ENCODE measurements at regions not wholly inside any gene's neighbourhood (a gene's known extent, or its start where the extent isn't known, plus 50 kb on each side); places are given as distances from the start of the nearest gene placed in this dataset.

DNA sequence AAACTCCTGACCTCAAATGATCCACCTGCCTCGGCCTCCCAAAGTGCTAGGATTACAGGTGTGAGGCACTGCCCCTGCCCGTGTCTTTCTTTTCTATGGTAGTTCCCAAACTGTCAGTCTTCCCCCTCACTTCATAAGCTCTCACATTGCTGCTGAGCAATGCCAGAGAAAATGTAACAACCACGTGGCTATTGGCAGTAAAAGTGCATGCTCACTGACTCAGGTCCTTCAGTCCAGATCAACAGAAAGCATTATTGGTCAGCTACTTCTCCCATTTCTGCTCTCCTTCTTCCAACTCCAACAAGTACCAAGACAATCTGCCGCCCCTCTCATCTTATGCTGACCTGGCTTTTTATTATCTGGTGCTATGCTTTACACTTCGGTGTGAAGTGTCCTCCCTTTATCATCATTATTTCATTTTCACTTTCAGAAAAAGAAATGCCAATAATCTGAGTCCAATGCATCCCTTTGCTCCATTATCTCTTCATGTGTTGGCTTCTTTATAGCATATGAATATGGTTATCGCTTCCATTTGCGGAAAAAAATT is 133.8 kb upstream of the UGT8 start:
- H3K27me3 ChIP-seq, result no peaks in the 10 kb centered on the region
- 48 to 74% (median 60%) methylated on average over 7 of the region's 7 CpGs for WGBS, 4 donors
- no peak for DNase-seq
- H3K4me1 ChIP-seq (replicated peaks in 1 of 2), result no peaks in the 10 kb centered on the region
- H3K36me3 ChIP-seq (replicated peaks in 1 of 2), result no peaks in the 10 kb centered on the region
- no peak overlapping the region for H3K27ac ChIP-seq
- TF ChIP-seq, protein P1, sequence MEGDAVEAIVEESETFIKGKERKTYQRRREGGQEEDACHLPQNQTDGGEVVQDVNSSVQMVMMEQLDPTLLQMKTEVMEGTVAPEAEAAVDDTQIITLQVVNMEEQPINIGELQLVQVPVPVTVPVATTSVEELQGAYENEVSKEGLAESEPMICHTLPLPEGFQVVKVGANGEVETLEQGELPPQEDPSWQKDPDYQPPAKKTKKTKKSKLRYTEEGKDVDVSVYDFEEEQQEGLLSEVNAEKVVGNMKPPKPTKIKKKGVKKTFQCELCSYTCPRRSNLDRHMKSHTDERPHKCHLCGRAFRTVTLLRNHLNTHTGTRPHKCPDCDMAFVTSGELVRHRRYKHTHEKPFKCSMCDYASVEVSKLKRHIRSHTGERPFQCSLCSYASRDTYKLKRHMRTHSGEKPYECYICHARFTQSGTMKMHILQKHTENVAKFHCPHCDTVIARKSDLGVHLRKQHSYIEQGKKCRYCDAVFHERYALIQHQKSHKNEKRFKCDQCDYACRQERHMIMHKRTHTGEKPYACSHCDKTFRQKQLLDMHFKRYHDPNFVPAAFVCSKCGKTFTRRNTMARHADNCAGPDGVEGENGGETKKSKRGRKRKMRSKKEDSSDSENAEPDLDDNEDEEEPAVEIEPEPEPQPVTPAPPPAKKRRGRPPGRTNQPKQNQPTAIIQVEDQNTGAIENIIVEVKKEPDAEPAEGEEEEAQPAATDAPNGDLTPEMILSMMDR (IDR thresholded peaks at IDR 0.05), result no peak
- TF ChIP-seq POLR2A (IDR thresholded peaks at IDR 0.05), result no peak
- H3K4me3 ChIP-seq, result no peak overlapping the region
- H3K9me3 ChIP-seq (replicated peaks in 1 of 3), result no peaks in the 10 kb centered on the region
- intact Hi-C loops (cut with DNase I), result no loop called here

DNA sequence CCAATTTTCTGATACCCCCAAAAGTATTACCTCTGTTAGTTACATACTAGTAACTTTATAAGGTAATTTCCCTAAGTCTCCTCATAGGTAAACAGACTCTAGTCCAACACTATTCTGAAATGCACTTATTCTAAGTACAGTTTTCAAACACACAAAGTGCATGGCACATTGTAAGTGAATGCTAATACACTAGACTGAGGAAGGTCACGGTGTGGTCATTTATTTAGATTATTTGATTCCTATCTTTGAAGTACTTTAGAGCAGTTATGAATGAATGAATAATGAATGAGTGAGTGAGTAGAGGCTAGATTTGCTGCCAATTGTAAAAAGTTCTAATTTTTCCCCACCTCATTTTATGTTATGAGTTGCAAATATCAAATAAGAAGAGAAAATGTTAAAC is 132.8 kb upstream of the UGT8 start:
- Histone ChIP-seq H3K27me3 (no peaks in the 10 kb centered on the region), H3K36me3 (replicated peaks in 1 of 2) (no peaks in the 10 kb centered on the region), H3K9me3 (replicated peaks in 1 of 3) (no peaks in the 10 kb centered on the region), H3K4me3 (no peak overlapping the region), H3K27ac (no peak overlapping the region), H3K4me1 (replicated peaks in 1 of 2) (no peaks in the 10 kb centered on the region)
- DNase-seq, result no peak
- intact Hi-C loops (cut with DNase I), result no loop called here
- TF ChIP-seq POLR2A (IDR thresholded peaks at IDR 0.05), result no peak
- TF ChIP-seq, protein P1 (IDR thresholded peaks at IDR 0.05), result no peak
- WGBS, 4 donors, result 42 to 76% (median 71%) methylated on average over 1 of the region's 1 CpG

DNA sequence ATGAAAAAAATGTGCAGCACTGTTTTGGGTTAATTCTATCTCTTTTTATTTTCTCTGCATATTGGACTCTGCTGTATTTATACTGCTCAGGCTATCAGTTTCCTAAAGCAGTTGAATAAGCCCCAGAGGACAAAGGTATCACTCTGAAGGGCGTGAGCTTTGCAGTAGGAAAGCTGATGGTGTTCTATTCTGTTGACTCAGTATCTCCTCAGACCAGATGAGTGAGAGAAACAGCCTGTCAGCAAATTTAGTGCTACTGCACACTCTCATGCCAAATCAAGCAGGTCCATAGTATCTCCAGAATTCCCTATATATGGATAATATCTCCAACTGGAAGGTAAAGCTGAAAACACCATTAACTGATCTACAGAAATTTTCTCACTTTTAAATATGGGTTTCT is 132.3 kb upstream of the UGT8 start:
- no peak for DNase-seq
- intact Hi-C loops (cut with DNase I), result no loop called here
- 30 to 49% (median 37%) methylated on average over 1 of the region's 1 CpG for WGBS, 4 donors
- H3K4me1 ChIP-seq (replicated peaks in 1 of 2), result no peaks in the 10 kb centered on the region
- TF ChIP-seq POLR2A (IDR thresholded peaks at IDR 0.05), result no peak
- TF ChIP-seq, protein P1 (IDR thresholded peaks at IDR 0.05), result no peak
- H3K4me3 ChIP-seq, result no peak overlapping the region
- H3K9me3 ChIP-seq (replicated peaks in 1 of 3), result no peaks in the 10 kb centered on the region
- H3K36me3 ChIP-seq (replicated peaks in 1 of 2), result no peaks in the 10 kb centered on the region
- no peaks in the 10 kb centered on the region for H3K27me3 ChIP-seq
- H3K27ac ChIP-seq, result no peak overlapping the region

DNA sequence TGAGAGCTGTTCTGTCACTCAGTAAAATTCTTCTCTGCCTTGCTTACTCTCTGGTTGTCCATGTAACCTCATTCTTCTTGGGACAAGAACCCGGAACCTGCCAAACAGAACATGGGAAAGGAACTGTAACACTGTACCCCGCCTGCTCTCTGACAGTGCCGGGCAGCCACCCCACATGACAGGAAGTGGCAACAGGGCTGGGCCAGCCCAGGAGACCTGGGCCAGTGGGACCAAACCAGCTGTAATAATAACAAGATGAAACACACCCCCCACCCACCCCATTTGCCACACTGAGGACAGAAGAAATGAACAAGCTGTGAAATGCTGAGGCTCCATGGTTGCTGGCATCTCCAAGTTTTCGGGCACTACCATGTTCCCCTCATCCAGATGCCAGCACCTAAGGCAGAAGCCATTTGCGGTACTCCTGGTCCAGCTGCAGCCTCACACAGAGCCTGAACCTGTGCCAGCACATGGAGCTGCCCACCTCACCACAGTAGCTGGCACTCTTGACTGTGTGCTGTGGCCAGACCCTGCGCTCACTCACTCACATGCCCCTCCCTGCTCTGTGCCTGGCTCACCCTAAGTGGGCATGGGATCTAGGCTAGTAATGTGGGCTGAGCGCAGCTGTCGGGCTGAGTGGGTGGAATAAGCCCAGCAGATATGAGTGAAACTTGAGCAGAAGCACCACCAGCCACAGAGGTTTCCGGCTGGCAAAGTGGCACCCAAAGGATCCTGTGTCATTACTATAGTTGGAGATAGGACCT is 126.2 kb upstream of the UGT8 start:
- no peak for DNase-seq
- Histone ChIP-seq H3K4me1 (replicated peaks in 1 of 2) (no peaks in the 10 kb centered on the region), H3K36me3 (replicated peaks in 1 of 2) (no peaks in the 10 kb centered on the region), H3K27ac (no peak overlapping the region), H3K27me3 (no peaks in the 10 kb centered on the region), H3K9me3 (replicated peaks in 1 of 3) (no peaks in the 10 kb centered on the region), H3K4me3 (no peak overlapping the region)
- no peak for TF ChIP-seq POLR2A (IDR thresholded peaks at IDR 0.05)
- TF ChIP-seq, protein P1 (IDR thresholded peaks at IDR 0.05), result no peak
- intact Hi-C loops (cut with DNase I), result no loop called here
- WGBS, 4 donors, result 89 to 93% (median 90%) methylated on average over 9 of the region's 9 CpGs

All from adrenal gland (tissue), 9 donors.